RWPE2 (cell line): ENCODE measurements at regions not wholly inside any gene's neighbourhood (a gene's known extent, or its start where the extent isn't known, plus 50 kb on each side); places are given as distances from the start of the nearest gene placed in this dataset.

Experiments used
- ATAC-seq: fragments of 200-7000 bp; cut with Tn5 transposase; 3 replicates; pipeline ENCODE4 v1.9.1; 2021; ENCODE audit warnings: low read depth
- DNase-seq: peaks from one replicate; pipeline ENCODE4 v3.0.0-alpha.2; 2020; ENCODE audit warnings: low spot score
- H3K27ac ChIP-seq: fragments of 450-650 bp; 2 replicates; pipeline ENCODE4 v1.5.1; 2017; ENCODE audit warnings: mild to moderate bottlenecking; ENCODE audit not compliant: poor library complexity, severe bottlenecking
- H3K27me3 ChIP-seq: fragments of 250-450 bp; sonication (Bioruptor Pico); 2 replicates; pipeline ENCODE4 v1.5.1; 2021; ENCODE audit warnings: mild to moderate bottlenecking, moderate library complexity; ENCODE audit not compliant: insufficient read depth, poor library complexity, severe bottlenecking
- H3K36me3 ChIP-seq: fragments of 250-450 bp; sonication (Bioruptor Pico); 2 replicates; pipeline ENCODE4 v1.5.1; 2020; ENCODE audit warnings: low read depth, mild to moderate bottlenecking, moderate library complexity
- H3K4me1 ChIP-seq: fragments of 250-450 bp; sonication (Bioruptor Pico); 2 replicates; pipeline ENCODE4 v1.5.1; 2021; ENCODE audit warnings: mild to moderate bottlenecking, moderate library complexity; ENCODE audit not compliant: insufficient read depth, poor library complexity, severe bottlenecking
- H3K4me3 ChIP-seq: fragments of 250-450 bp; sonication (Bioruptor Pico); 2 replicates; pipeline ENCODE4 v1.5.1; 2021; ENCODE audit warnings: mild to moderate bottlenecking, moderate library complexity; ENCODE audit not compliant: severe bottlenecking
- H3K9me3 ChIP-seq: fragments of 250-450 bp; sonication (Bioruptor Pico); 2 replicates; pipeline ENCODE4 v1.5.1; 2021; ENCODE audit warnings: mild to moderate bottlenecking, moderate library complexity; ENCODE audit not compliant: severe bottlenecking
- TF ChIP-seq, protein P1 (sequence below): fragments of 450-650 bp; IDR thresholded peaks from one replicate; pipeline ENCODE4 v1.5.1; 2017; ENCODE audit warnings: mild to moderate bottlenecking, moderate library complexity; ENCODE audit not compliant: poor library complexity, severe bottlenecking

DNA sequence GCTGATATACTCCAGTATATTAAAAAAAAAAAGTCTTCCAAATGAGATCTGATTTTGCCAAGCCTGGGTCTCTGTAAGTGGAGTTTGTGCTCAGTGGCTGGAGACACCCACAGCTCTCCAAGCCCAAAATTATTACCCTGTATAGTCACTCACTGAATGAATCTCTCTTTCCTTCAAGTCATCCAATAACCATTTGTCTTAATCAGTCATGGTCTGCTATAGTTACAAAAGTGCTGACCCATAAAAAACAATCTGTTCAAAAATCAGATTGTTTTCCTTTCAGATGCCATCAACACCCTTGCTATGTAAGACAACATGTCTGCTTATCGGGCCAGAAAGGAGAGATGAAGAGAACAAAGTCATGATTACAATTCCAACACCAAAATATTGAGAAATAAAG lies 159.4 kb upstream of the FST start:
- DNase-seq (no peak), ATAC-seq (no peak)
- Histone ChIP-seq H3K27ac (peak overlapping the region; percentile 100), H3K9me3 (peaks cover 5% of the 10 kb centered on the region), H3K4me3 (no peak overlapping the region), H3K36me3 (no peaks in the 10 kb centered on the region), H3K27me3 (no peaks in the 10 kb centered on the region), H3K4me1 (peaks cover 73% of the 10 kb centered on the region)
- TF ChIP-seq, protein P1, sequence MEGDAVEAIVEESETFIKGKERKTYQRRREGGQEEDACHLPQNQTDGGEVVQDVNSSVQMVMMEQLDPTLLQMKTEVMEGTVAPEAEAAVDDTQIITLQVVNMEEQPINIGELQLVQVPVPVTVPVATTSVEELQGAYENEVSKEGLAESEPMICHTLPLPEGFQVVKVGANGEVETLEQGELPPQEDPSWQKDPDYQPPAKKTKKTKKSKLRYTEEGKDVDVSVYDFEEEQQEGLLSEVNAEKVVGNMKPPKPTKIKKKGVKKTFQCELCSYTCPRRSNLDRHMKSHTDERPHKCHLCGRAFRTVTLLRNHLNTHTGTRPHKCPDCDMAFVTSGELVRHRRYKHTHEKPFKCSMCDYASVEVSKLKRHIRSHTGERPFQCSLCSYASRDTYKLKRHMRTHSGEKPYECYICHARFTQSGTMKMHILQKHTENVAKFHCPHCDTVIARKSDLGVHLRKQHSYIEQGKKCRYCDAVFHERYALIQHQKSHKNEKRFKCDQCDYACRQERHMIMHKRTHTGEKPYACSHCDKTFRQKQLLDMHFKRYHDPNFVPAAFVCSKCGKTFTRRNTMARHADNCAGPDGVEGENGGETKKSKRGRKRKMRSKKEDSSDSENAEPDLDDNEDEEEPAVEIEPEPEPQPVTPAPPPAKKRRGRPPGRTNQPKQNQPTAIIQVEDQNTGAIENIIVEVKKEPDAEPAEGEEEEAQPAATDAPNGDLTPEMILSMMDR = no peak

DNA sequence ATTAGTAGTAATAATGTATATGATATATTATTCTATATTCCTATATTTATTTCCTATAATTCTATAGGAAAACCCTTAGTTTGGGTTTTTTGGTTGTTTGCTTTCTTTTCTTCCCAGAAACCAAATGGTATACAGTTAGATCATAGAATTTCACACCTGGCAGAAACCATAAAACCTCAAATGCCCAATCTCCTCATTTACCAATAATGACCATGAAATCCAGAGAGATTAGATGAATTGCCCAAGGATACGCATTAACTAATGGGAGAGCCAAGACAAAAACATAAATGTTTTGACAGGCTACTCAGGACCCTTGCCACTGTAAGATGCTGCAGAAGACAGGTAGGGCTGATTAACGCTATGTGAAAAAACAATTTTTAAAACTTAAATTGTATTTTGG lies 158.7 kb upstream of the FST start:
- Histone ChIP-seq H3K9me3 (no peaks in the 10 kb centered on the region), H3K27ac (peak overlapping the region; percentile 100), H3K27me3 (no peaks in the 10 kb centered on the region), H3K36me3 (no peaks in the 10 kb centered on the region), H3K4me3 (no peak overlapping the region), H3K4me1 (peaks cover 79% of the 10 kb centered on the region)
- TF ChIP-seq, protein P1 = no peak
- ATAC-seq = no peak
- no peak for DNase-seq

DNA sequence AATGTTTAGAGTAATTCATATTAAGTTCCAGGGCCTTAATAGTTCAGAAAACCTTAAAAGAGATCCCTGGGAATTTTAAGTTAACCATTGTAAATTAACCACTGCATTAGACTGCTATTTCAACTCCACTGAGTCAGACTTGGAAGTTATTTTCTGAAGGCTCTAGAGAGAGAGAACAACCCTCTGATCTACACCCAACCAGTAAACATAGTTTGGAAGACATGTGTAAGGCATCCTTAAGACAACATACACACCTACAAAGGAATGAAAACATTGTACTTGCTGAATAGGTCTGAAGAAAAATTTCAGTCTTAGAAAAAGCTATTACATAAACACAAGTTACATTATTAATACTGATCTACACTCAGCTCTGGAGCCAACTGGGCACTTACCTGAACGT lies 158.2 kb upstream of the FST start:
- ATAC-seq = no peak
- Histone ChIP-seq H3K9me3 (no peaks in the 10 kb centered on the region), H3K4me1 (peaks cover 79% of the 10 kb centered on the region), H3K36me3 (no peaks in the 10 kb centered on the region), H3K4me3 (no peak overlapping the region), H3K27ac (peak overlapping the region; percentile 100), H3K27me3 (no peaks in the 10 kb centered on the region)
- no peak for DNase-seq
- TF ChIP-seq, protein P1 = no peak

DNA sequence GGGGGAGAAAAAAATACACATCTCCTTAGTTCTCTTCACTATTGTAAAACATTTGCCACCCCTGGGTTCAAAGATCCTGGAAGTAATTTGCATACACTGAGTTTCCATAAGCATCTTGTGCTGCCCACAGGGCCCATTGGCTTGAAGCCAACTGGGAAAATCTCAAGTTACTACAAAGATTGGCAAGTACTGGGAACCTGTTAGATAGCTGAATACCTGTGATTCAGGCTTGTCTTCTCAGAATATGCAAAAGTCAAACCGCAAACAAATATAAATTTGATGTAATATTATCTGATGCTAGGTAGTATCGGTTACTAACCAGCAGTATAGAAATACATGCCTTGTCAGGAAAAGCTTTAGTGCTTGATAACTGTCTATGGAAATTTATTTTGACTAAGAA lies 156.9 kb upstream of the FST start:
- Histone ChIP-seq H3K4me1 (peaks cover 78% of the 10 kb centered on the region), H3K4me3 (no peak overlapping the region), H3K27ac (peak overlapping the region; percentile 100), H3K9me3 (no peaks in the 10 kb centered on the region), H3K36me3 (no peaks in the 10 kb centered on the region), H3K27me3 (no peaks in the 10 kb centered on the region)
- ATAC-seq = peak; percentile 60
- TF ChIP-seq, protein P1 = no peak
- DNase-seq = peak; percentile 75

DNA sequence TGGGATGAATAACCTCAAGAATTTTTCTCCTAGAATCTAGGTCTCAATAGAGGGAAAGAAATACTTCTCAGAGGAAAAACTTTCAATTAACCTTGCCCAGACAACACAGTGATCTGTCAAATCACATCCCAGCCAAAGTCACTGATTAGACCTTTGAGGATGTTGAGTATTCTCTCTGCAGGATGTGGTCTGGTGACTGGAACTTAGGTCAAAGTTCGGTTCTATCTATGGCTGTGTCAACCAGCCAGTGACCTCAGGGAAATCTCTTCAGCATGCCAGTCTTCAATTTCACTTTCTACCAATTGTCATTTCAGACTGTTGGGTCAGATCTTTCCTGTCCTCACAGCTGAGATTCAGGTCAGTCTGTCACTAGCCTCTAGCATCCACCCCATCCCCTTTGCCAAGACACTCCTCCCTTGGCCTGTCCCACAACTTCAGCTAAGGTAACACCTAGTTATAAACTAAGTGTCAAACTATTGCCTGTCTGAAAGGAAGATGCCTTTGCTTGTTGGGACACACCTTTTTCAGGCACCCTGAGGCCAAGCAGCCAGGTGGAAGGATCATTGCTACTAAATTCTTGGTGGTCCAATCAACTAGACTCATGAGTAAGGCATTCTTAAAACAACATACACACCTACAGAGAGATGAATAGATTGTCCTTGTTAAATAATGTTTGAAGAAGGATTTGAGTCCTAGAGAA lies 156.3 kb upstream of the FST start:
- TF ChIP-seq, protein P1 = no peak
- Histone ChIP-seq H3K4me3 (no peak overlapping the region), H3K36me3 (no peaks in the 10 kb centered on the region), H3K27ac (peak overlapping the region; percentile 100), H3K9me3 (no peaks in the 10 kb centered on the region), H3K27me3 (no peaks in the 10 kb centered on the region), H3K4me1 (peaks cover 72% of the 10 kb centered on the region)
- peak; percentile 85 for ATAC-seq
- DNase-seq = peak; percentile 90
